Stimulated activated CD4-positive, alpha-beta T cell treated with anti-CD3 and anti-CD28 coated beads, Interleukin-15, amount 100 ng/mL, for 1 hour (primary cell): ENCODE measurements at regions not wholly inside any gene's neighbourhood (a gene's known extent, or its start where the extent isn't known, plus 50 kb on each side); places are given as distances from the start of the nearest gene placed in this dataset.

Experiments used
- DNase-seq, 2 donors: peaks; one replicate each; pipeline ENCODE4 v3.0.0-alpha.2; 2020; ENCODE audit warnings: low read depth in 1 of 2, low spot score in 1 of 2

- DNase-seq, result no peak
Observed at GRCh38 chr15:31486906-31487695, 160.5 kb downstream of the KLF13 start.

GRCh38 chr15:31487811-31488436 lies 161.3 kb downstream of the KLF13 start:
- DNase-seq, result no peak

- DNase-seq, result peak in 1 of 2 donors; percentile 13
Observed at GRCh38 chr15:31488437-31489204, 162.0 kb downstream of the KLF13 start.

GRCh38 chr15:31489281-31489680 lies 162.6 kb downstream of the KLF13 start:
- DNase-seq, result no peak

GRCh38 chr15:31489801-31490646 lies 163.4 kb downstream of the KLF13 start:
- no peak for DNase-seq

- DNase-seq, result no peak
Observed at GRCh38 chr15:31494786-31495185, 168.2 kb downstream of the KLF13 start.

DNA sequence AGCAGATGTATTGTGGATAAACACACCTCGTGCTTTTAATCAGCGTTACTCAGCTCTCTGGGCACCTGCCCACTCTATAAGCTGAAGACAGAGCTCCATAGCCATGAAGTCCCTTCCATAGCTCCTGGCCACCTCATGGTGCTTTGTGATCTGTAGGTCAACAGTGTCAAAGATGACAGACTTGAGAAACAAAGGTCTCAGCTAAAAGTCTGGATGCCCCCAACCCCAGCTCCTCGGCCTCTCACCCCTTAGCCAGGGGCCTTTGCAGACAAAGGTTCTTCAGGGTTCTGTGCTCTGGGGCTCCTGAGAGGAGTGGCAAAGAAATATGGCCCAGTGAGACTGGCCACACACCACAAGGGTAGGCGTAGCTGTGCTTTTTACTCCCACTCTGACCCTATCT lies 168.6 kb downstream of the KLF13 start:
- DNase-seq, result no peak

GRCh38 chr15:31497838-31498237 lies 171.2 kb downstream of the KLF13 start:
- DNase-seq, result no peak

GRCh38 chr15:31498329-31498728 lies 171.7 kb downstream of the KLF13 start:
- no peak for DNase-seq

- no peak for DNase-seq
Observed at GRCh38 chr15:31498756-31499155, 172.1 kb downstream of the KLF13 start.

- DNase-seq, result no peak
Observed at GRCh38 chr15:31499236-31499952, 172.8 kb downstream of the KLF13 start.

GRCh38 chr15:31499953-31500765 lies 173.5 kb downstream of the KLF13 start:
- no peak for DNase-seq

- no peak for DNase-seq
Observed at GRCh38 chr15:31500766-31501449, 174.3 kb downstream of the KLF13 start.

DNA sequence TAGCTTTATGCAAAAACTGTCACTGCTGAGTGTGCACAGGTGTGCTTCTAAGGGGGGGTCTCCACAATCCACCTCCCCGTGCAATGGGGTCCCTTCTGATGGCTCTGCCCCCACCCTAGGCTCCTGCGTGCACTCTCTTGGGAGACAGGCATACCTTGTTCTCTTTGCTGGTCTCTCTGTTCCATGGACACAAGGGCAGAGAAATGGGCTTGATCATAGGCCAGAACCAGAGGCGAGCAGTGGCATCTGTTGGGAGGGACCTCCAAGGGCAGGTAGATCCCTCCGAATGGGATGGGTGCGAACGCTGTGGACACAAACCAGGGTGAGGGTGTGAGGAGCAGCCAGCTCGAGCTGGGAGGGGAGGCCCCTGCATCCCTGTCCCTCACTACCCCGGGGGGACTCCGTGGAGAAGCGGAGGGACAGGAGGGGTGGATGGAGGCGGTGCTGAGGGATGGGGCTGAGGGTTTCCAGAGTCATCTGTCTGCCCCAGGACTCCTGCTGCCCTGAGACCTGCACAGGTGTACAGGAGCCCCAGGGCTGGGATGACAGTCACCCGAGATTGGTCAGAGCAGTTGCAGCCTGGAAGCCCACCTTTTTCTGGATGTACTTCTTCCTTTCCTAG lies 175.0 kb downstream of the KLF13 start:
- no peak for DNase-seq

DNA sequence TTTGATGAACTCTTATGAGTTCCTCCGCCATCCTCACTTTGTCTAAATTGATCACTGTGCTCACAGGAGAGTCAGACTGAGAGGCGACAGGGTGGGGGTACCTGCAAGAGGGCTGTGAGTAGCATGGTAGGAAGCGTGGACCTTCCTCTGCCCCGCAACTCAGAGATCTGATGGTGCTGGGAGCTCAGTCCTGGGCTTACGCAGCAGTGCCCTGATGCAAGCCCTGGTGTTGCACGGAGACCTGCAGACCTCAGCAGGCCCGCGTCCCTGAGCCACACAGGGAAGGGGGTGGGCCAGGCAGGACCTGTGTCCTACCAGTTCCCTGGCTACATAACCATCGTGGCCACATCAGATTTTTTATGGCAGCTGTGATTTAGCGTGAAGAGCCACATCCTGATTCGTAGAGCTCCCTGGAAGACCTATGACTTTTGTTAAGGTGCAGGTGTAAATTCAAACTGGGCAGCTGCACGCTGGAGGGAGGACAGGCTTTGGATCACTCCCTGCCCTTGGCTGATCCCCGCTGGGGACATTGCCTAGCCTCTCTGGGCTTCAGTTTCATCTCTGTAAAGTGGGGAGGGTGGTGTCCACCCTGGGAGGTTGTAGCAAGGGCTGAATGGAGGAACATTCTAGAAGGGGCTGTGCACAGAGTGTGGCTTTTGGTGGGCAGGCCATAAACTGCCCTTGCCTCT lies 176.1 kb downstream of the KLF13 start:
- DNase-seq, result no peak

DNA sequence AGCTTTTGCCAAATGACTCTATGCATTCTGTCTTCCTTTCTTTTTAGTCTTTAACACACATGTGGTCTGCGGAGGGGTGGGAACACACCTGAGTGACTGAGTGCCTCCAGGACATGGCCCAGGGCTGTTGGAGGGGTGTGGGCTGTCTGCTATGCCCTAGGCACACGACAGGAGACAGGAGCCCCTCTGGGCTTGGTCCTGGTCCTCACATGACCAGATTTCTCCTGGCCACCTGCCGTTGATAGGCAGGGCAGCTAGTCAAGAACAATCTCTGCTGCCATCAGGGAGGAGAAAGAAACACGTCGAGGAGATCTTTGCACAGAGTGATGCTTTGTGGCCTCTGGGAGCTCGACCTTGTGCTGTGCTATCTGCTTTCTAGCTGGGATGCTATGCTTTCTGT lies 176.6 kb downstream of the KLF13 start:
- DNase-seq, result no peak

- DNase-seq, result no peak
Observed at GRCh38 chr15:31503758-31504461, 177.3 kb downstream of the KLF13 start.
